Dedifferentiated amniotic fluid mesenchymal stem cell (primary cell): ENCODE measurements at regions not wholly inside any gene's neighbourhood (a gene's known extent, or its start where the extent isn't known, plus 50 kb on each side); places are given as distances from the start of the nearest gene placed in this dataset.

Experiments
- DNase-seq: peaks from one replicate; pipeline ENCODE4 v3.0.0-alpha.2; 2016; ENCODE audit errors: extremely low spot score

DNA sequence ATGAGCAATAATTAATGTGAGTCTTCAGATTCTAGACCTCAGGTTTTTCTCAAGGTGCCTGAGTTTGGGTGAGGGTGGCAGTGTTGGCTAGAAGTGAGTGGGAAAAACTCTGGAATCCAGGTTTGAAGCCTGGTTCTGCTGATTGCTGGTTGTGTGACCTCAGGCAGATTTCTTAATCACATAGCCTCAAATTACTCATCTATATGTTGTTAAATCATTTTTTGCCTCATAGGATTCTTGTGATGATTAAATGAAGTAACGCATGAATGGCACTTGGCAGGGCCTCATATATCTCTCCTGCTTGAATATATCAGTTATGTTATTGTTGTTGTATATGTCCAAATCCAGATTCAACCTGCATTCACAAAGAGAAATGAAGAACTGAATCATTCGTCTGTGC, 60.5 kb downstream of the NR2F2 start:
- DNase-seq = no peak

DNA sequence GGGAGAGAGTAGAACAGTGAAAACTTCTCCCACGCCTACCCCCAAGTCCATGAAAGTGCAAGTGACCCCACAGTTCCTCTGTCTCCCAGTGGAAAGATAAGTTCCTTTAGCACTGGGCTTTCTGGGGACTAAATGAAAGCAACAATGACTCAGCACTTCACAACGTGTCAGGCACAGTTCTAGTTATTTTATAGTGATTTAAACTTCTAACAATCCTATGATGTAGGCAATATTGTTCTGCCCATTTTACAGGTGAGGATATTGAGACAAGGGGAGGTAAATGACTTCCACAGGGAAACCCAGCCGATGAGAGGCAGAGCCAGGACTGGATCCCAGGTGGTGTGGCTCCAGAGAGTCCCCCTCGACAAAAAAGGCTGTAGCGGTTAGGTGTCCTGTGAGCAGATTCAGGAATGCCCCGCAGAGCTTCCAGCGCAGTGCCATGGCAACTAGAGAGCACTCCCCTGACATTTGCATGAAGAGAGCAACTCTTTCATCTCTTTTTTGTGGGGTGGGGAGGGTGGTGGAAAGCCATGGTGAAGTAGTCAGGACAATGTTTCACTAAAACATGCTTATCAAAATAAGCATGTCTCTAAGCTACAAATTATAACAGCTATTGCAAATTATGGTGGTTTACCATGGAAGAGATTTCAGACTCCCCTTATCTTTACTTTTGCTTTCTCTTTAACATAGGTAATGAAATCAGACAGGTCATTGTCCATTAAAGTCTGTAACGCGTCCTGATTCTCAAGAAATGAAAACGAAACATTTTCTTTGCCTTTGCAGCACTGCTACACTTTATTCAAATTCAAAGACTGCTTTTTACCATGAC, 62.1 kb downstream of the NR2F2 start:
- no peak for DNase-seq

DNA sequence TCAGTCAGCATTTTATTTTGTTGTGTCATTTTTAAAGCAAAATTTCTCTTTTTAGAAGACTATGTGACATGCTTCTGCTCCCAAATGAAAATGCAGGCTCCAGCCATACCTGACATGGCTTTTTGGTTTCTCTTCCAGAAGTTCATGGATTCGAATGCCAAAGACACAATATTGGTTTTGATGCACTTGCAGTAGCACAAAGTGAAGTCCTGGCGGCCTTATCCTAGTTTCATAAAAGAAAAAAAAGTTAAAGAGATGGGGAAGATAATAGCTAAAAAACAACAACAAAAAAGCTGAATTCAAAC, 62.7 kb downstream of the NR2F2 start:
- DNase-seq = no peak

DNA sequence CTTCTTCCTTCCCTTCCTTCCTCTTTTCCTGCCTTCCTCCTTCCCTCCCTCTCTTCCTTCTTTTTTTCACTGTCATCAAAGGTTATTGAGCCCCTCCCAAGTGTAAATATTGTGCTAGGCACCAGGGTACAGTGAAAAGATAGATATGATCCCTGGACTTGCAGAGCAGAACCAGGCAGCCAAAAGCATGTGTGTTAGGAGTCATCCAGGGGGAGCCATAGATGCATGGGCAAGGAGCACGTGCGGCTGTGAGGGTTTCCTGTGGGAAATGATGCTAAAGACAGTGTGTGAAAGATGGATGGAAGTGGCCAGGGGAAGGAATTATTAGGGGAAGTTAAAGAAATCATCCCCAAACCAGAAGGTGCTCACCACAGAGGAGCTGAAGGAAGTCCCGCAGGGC, 65.2 kb downstream of the NR2F2 start:
- no peak for DNase-seq

DNA sequence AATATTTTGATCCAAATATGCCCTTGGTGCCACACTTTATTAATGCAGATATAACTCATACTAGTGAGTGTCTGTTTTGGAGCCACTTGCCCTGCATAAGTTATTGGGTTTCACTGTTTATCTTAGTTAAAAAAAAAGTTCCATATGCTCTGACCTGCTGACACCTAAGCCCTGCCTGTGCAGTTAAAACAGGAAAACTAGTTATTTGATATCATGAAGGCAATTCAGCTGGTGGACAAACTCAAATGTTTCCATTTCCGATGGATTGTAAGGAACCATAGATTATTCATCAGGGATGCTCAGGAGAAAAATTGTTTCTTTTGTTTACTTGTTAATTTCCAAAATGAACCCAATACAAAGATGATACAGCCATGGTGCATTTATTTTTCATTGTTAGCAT, 68.3 kb downstream of the NR2F2 start:
- no peak for DNase-seq

DNA sequence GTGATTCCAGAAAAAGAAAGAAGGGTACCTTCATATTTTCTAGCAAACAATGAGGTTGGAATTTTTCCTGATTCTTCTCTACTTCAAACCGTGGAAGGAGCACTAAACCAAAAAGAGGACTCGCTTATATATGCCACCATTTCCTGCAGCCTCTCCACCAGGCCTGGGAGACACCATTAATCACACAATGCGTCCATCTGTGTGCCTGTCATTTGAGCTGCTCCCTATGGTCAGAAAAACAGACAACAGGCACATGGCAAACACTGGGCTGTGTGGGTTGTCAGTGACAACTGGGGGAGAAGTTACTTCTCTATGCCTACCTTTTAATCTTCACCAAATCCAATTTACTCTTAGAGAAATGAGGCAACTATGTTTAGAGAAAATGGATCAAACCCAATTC, 71.9 kb downstream of the NR2F2 start:
- no peak for DNase-seq

DNA sequence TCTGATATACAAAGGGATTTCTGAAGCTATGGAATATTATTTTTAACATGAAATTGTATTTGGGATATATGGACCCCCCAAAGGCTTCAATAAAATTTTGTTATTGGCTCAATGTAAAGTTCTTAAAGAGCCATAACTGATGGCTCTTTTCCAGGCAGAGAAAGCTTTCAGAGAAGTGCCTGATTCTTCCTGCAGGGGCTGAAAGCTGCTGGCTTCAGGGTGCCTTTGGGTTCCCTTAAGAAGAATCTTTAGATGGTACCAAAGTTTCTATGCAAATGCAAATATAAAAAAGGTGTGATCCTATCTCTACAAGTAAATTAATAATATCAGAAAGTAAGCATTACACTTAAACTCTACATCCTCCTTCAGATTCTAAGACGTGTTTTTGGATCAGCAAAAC, 72.6 kb downstream of the NR2F2 start:
- no peak for DNase-seq

DNA sequence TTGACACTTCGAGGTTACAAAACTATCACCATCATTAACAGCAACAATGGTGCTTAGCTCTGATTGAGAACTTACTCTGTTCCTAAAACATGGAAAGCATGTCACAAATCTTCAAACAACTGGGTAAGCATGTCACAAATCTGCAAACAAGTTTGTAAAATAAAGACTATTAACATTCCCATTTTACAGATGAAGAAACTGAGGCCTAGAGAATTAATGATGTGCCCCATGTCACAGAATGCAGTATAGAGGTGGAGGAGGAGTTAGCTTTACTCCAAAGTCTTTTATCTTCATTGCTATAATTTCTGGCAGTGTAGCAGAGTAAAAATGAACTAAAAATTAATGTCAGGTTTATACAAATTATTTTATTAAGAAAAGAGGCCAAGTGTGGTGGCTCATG, 73.4 kb downstream of the NR2F2 start:
- DNase-seq = no peak

DNA sequence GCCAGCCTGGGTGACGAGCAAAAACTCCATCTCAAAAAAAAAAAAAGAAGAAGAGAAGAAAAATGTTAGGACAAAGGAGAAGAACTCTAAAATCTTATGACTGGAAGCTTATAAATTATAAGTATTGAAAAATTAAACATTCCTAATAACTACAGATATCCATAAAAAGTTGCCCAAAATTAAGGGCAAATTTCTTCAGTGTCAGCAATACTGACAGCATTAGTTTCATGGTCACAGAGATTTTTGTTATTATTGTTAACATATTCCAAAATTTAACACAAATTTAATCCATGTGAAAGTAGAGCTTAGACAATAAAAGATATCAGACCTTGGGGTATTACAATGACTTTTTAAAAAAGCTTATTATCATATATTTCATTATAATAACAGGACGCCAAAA, 74.1 kb downstream of the NR2F2 start:
- no peak for DNase-seq

DNA sequence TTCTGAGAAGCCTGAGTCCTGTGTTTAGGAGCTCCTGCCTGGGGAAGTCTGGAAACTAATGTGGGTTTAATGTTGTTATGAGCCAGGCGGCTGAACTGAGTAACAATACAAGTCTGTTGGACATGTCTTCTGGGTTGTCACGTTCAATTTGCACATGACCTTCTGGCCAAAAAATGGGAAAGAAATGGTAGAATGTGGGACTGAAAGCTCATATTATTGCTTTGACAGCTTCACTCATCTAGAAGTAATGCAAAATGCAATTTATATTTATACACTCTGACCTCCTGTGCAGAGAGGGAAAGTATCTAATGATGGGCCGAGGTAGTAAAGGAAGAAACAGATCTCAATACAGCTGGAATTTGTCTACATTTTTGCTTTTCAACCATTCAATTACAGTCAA, 75.8 kb downstream of the NR2F2 start:
- DNase-seq = no peak

DNA sequence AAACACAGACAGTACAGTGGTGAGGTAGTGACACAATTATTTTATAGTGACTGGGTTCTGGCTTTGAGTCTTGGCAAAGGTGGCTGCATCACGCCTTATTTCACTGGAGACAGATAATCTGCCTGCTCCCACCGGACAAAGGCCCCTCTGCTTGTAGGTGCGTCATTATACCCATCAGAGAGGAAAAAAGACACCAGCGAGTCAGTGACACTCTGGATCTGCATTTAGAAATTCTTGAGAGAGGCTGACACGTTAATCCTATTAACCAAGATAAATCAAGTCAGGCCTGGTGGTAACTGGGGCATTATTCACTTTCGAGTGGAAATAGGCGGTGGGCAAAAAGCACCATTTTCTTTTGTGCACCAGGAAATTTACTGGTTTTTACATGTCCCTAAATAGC, 76.2 kb downstream of the NR2F2 start:
- DNase-seq = no peak

DNA sequence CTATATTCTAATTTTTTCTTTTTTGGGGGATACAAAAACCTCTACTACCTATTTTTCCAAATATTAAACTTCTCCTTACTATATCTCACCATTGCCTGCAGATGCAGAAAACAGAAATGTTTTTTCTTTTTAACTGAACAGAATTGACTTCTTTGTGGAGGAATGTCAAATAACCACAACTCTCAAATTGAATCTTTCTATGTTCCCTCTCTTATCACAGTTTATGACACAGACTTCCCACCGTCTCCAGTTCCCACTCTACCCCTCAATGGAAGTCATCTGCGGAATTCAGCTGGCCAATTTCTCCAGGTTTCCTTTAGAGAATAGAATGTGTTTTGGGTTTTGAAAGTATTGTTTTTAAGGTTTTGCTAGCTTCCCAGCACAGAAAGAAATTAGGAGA, 77.0 kb downstream of the NR2F2 start:
- no peak for DNase-seq

DNA sequence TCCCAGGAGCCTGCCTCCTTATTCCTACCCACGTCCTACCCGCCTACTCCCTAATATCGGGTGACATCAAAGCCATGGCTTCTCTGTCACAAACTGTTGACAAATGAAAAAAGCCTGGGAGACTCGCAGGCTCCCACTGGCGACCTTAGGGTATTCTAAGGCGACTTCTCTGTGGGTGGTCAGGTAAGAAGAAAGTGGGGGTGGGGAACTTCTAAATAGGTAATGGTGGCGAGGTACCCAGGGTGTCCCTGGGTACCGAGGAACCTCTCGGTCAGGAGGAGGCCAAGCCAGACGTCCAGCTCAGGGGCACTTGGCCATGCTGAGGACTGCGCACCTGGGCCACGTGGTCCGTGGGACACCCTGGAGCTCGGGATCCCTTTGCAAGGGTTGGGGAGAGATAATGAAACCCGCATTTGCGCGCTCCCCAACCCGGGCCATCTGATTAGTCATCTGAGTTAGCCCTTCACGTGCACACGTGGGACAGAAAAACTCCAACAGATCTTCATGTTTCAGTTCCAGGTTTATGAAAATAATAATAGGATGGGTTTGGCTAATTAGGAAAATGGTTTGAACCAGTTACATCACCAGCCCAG, 78.2 kb downstream of the NR2F2 start:
- no peak for DNase-seq

DNA sequence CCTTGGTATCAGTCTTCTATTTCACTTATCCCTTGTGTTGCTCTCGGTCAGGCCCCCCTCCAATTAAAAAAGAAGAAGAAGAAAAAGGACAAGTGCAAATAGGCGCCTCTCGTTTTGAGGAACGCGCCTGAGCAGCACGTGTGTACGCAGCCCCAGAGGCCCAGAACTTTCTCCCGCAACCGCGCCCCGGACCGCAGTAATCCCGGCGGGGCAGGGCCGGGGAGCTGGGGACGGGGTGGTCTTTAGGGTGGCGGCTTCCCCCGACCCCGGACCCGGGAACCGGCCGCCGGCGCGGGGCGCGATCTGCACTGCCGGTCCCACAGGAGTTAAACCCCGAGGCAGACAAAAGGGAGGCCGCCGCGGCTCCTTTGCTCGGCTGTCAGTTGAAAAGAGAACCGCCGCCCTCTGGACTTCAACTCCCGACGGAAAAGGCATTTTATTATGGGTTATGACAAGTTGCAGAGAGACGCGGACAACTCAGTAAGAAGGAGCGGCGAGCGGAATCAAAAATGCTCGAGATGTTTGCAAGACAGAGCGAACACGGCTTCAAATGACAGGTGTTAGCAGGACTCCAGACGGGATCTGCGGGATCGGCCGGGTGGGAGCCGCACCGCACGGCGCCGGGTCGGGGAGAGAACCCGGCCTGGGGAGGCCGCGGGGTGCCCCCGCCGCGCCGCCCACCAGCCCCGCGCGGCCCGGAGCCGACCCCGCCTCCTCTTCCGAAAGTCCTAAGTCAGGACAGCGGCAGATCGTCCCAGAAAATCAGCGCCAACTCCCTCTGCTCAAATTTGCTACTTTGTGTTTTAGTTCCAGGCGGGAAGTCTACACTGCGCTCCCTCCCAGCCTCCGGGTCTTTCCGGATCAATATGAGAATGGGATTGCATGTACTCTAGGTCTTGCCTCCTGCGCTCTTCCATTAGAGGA, 79.0 kb downstream of the NR2F2 start:
- DNase-seq = no peak

DNA sequence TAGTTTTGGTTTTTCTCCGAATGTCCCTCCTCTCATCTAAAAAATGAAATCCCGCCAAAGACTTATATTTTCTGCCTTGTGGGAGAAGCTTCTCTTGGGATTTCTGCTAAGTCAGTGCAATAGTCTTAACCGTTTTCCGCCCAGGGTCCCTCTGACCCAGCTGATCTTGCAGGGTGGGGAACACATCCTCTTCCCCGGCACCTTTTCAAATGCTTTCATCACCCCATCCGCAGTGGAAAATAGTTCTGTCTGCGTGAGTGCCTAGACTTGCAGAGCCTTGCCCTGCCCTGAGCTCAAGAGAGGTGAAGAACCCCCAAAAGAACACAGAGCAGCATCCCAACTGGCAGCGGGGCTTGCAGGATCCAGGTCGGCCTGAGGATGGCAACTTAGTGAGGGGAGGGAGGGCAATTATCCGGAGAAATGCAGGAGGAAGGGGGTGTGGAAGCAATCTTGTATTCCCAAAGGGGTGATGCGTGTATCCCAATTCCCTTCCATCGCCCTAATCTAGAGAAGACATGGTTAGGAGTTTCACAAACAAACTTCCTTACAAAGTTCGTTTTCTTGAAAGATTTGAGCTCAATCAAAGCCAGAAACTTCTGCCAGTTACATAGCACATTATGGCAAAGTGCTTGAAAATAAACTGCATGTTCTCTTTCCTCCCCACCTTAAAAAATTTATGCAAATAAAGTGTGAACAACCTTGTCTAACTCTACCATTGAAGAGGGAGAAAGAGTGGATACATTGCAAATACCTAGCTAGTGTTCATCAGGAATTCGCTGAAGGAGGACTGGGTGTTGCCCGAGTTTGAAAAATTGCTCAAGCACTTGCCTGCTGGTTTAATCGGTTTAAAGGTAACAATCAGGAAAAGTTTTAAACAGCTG, 79.9 kb downstream of the NR2F2 start:
- no peak for DNase-seq

DNA sequence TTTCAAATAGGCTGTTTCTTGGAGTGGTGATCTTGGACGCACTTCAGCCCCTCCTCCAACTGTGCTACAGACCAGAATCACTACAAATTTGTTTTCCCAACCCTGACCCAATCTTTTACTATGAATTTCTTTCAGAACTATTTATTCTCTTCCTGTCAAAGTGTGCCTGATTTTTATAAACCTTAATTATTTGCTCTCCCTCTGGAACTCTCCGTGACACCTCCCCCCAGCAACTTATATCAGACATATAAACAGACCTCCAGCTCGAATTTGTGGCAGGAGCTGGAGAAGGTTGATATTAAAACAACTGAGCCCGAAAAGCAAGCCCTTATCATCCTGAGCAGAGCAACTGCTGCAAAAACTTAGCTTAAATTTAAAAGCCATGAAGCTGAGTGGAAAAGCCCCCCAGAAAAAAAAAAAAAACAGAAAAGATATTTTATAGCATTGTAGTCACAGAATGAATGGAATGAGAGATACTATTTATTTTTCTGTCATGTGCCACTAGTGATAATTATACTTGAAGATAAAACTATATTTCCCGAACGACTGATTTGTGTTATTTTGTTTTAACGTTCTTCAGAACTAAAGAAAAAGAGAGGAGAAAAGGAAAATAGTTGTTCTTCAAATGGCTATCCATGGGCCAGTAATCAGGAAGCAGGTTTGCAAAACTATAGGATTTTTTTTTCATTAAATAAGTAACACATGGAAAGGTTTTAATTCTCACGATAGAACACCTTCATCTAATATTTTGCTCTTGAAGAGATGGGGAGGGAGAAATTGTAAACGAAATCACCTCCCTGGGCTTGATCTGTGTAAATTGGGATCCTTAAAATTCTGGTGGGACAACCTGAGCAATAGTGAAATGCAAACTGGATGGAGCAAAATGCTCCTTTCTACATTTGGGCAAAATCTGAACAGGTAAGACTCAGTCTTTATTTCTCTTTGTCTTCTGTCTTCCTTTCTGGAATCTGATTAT, 80.8 kb downstream of the NR2F2 start:
- DNase-seq = no peak

DNA sequence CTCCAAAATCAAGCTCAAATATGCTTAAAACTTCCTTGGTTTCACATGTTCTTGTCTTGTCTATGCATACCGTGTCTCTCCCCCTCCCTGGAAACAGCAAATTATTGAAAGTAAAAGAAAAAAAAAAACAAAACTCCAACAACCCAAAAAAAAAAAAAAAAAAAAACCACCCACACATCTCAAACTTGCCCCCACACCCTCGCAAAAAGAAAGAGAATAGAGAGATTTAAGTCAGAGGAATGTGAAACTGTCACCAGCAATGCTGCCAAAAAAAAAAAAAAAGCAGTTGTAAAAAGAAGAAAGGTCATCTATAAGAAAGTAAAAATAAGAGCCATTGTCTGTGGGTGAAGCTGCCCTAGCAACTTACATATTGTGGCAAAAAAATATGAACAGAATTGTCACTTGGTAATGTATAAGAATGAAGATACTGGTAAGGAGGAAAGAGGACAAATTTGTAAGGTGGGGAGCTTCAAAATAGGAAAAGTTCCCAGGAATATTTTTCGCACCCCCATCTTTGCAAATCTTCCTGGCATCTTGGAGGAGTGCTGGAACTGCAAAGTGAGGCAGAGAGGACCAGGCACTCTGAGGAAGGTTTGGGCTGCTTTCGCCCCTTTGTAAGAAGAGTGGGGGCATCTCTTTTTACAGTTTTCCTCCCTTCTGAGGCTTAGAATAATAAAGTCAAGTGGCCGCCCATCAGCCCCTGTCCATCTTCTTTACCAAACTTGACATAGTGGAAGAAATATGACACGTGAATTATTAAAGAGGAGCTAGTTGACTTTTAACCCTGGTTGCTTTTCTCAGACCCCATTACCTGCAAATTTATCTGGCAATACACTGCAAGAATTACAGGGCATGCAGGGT, 81.8 kb downstream of the NR2F2 start:
- DNase-seq = no peak

DNA sequence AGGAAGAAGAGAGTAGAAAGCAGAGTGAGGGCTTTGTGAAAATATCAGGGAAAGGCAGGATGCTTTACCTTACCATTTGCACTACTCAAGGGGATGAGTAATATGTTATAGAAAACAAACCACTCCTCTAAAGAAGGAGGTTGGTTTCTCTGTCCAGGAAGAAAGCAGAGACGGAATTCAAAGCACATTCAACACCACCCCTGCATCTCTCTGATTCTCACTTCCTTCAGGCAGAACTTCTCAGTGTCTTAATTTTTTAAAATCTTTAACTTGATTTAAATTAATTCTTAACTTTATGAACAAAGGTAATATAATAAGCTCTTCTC, 82.4 kb downstream of the NR2F2 start:
- no peak for DNase-seq

DNA sequence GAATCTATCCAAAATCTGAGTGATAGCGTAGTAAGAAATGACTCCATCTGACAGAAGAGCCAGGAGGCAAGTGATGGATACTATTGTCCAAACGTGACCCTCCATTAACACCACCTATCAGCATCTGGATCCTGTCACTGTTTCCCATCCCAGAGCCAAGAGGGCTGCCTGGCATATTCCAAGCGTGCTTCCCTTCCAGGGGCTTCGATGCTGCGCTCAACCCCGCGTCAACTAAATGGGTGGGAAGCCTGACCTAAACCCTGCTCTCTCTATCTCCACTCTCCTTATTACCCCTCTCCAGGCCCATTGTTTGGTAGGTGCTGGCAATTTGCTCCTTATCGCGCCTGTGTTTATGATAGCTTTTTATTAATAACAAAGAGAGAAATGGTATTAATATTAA, 83.2 kb downstream of the NR2F2 start:
- DNase-seq = no peak

DNA sequence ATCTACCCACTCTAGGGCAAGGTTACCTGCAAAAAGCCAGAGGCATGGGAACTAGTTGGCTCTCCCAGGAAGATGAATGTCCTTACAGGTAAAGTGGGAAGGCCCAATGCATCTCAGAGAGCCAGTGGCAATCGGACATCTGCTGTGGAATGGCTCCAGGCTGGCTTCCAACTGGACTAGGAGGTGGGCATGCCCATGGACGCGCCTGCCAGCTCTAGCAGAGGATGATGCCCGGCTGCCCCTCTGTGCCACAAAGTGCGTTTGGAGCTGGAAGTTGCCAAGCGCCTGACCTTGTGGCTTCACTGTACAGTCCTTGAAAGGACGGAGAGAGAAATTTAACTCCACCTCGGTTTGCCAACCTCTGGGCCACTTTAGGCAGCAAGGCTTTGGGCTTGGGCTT, 84.4 kb downstream of the NR2F2 start:
- no peak for DNase-seq
